ENCODE measurements at regions not wholly inside any gene's neighbourhood (a gene's known extent, or its start where the extent isn't known, plus 50 kb on each side); places are given as distances from the start of the nearest gene placed in this dataset.

DNA sequence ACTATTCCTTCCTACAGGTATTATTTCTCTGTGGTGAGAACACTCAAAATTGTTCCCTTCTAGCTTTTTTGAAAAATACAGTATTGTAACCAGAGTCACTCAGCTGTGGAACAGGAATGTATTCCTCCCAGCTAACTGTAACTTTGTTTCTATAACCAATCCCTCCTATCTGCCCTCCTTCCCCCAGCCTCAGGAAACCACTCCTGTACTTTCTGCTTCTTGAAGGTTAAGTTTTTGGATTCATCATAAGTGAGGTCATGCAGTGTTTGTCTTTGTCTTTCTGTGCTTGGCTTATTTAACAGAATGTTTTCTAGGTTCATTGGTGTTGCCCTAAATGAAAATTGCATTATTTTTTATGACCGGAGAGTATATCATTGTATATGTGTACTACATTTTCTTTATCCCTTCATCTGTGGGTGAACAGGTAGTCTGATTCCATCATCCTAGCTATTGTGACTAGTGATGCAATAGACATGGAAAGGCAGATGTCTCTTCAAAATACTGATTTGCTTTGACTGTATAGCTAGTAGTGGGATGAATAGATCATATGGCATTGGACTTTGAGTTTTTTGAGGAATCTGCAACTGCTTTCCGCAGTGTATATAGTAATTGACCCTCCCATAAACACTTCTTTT, 112.9 kb upstream of the GRK3 start:
- TF ChIP-seq, protein P1, sequence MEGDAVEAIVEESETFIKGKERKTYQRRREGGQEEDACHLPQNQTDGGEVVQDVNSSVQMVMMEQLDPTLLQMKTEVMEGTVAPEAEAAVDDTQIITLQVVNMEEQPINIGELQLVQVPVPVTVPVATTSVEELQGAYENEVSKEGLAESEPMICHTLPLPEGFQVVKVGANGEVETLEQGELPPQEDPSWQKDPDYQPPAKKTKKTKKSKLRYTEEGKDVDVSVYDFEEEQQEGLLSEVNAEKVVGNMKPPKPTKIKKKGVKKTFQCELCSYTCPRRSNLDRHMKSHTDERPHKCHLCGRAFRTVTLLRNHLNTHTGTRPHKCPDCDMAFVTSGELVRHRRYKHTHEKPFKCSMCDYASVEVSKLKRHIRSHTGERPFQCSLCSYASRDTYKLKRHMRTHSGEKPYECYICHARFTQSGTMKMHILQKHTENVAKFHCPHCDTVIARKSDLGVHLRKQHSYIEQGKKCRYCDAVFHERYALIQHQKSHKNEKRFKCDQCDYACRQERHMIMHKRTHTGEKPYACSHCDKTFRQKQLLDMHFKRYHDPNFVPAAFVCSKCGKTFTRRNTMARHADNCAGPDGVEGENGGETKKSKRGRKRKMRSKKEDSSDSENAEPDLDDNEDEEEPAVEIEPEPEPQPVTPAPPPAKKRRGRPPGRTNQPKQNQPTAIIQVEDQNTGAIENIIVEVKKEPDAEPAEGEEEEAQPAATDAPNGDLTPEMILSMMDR (IDR thresholded peaks at IDR 0.05), result no peak
- TF ChIP-seq EZH2 (IDR thresholded peaks at IDR 0.05; ENCODE audit: borderline replicate concordance, insufficient read depth, low read depth, low read length, poor library complexity, severe bottlenecking), result no peak

Measured in B cell (primary cell).